Thoracic aorta (tissue), 2 donors: ENCODE measurements at regions not wholly inside any gene's neighbourhood (a gene's known extent, or its start where the extent isn't known, plus 50 kb on each side); places are given as distances from the start of the nearest gene placed in this dataset.

ENCODE experiments used
- ATAC-seq: fragments of 150-250 bp; one replicate; pipeline ENCODE4 v1.8.0; 2017; ENCODE audit warnings: low read depth; ENCODE audit not compliant: insufficient number of reproducible peaks, low FRiP score
- DNase-seq: peaks from one replicate; pipeline ENCODE4 v3.0.0-alpha.2; 2020; ENCODE audit warnings: low spot score
- H3K27ac ChIP-seq, 2 donors: fragments of 200-600 bp; sonication (generic); 1 replicate in 1 of 2; 2 replicates in 1 of 2; pipeline ENCODE4 v1.5.1; 2016; ENCODE audit warnings: mild to moderate bottlenecking in 2 of 2, moderate library complexity in 2 of 2
- H3K27me3 ChIP-seq: fragments of 200-600 bp; sonication (generic); replicated peaks from 2 replicates; pipeline ENCODE4 v1.6.0; 2016; ENCODE audit warnings: mild to moderate bottlenecking; ENCODE audit not compliant: insufficient read depth
- H3K36me3 ChIP-seq: fragments of 200-600 bp; sonication (generic); one replicate; pipeline ENCODE4 v1.5.1; 2016
- H3K4me1 ChIP-seq, 2 donors: fragments of 200-600 bp; sonication (generic); 1 replicate in 1 of 2; 2 replicates in 1 of 2; pipeline versions ENCODE4 v1.5.1 to v1.6.0; 2016; ENCODE audit warnings: low read depth in 2 of 2, mild to moderate bottlenecking in 1 of 2; ENCODE audit not compliant: control insufficient read depth in 1 of 2
- H3K4me3 ChIP-seq: fragments of 200-600 bp; sonication (generic); 2 replicates; pipeline ENCODE4 v1.5.1; 2016; ENCODE audit warnings: mild to moderate bottlenecking
- H3K9me3 ChIP-seq: fragments of 200-600 bp; sonication (generic); 2 replicates; pipeline ENCODE4 v1.5.1; 2016
- TF ChIP-seq, protein P1 (sequence below): fragments of 200-600 bp; sonication (generic); IDR thresholded peaks from one replicate; pipeline ENCODE4 v1.5.1; 2019; ENCODE audit warnings: antibody characterized with exemption

DNA sequence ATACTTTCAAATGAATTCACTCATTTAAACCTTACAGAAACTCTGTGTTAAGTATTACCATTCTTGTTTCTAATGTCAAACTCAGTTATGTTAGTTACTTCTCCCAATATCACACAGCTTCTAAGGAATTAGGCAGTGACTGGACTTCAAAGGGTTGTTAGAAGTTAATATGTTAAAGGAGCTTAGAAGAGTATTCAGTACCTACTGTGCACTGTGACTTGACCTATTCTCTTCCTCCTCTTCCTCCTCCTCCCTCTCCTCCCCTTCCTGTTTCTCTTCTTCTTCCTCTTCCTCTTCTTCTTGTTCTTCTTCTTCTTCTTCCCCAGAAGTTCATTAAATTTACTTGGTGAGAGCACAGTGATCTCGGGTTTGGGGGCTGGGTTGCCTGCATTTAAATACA lies 325.6 kb upstream of the SLC35B3 start:
- peaks cover 0 to 5% of the 10 kb centered on the region in 2 donors for H3K4me1 ChIP-seq
- H3K36me3 ChIP-seq, result no peaks in the 10 kb centered on the region
- H3K27me3 ChIP-seq, result no peaks in the 10 kb centered on the region
- no peak overlapping the region for H3K4me3 ChIP-seq
- no peak overlapping the region for H3K27ac ChIP-seq
- TF ChIP-seq, protein P1, sequence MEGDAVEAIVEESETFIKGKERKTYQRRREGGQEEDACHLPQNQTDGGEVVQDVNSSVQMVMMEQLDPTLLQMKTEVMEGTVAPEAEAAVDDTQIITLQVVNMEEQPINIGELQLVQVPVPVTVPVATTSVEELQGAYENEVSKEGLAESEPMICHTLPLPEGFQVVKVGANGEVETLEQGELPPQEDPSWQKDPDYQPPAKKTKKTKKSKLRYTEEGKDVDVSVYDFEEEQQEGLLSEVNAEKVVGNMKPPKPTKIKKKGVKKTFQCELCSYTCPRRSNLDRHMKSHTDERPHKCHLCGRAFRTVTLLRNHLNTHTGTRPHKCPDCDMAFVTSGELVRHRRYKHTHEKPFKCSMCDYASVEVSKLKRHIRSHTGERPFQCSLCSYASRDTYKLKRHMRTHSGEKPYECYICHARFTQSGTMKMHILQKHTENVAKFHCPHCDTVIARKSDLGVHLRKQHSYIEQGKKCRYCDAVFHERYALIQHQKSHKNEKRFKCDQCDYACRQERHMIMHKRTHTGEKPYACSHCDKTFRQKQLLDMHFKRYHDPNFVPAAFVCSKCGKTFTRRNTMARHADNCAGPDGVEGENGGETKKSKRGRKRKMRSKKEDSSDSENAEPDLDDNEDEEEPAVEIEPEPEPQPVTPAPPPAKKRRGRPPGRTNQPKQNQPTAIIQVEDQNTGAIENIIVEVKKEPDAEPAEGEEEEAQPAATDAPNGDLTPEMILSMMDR, result no peak
- no peaks in the 10 kb centered on the region for H3K9me3 ChIP-seq
- no peak for DNase-seq
- ATAC-seq, result no peak

DNA sequence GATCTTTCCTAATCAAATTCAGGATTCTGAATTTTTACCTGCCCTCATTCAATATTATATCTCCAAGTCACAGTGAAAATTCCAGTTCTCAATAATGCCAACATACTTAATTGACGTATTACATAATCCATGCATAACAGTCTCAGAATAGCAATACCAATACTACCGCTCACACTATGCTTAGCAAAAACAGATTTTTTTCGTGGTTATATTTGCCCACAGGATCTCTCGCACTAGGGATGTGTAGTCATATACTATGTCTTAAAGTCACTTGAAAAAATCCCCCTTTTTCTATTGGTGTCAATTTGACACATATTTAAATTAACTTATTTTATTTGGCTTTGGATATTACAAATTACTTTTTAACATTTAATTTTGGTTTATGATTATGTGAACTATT lies 323.1 kb upstream of the SLC35B3 start:
- ATAC-seq, result no peak
- TF ChIP-seq, protein P1, result no peak
- no peak for DNase-seq
- Histone ChIP-seq H3K27me3 (no peaks in the 10 kb centered on the region), H3K36me3 (no peaks in the 10 kb centered on the region), H3K9me3 (no peaks in the 10 kb centered on the region), H3K4me3 (no peak overlapping the region), H3K27ac (no peak overlapping the region), H3K4me1 (peaks cover 0 to 5% of the 10 kb centered on the region in 2 donors)

DNA sequence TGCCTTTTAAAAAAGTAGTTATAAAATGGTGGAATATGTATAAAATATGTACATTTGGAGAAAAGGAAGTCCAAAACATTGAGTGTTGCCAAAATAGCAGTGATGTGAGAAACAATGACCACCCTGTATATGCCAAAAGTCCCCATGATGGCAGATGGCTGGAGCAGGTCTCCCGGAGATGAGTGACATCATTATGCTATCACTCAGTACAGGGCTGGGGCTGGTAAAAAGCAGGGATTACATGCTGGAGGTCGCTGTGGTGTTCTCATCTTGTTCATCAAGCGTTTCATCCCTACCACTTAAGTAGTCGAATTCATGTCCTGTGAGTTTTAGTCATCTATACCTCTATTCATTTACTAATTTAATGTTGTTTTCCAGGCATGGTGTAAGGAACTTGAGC lies 315.3 kb upstream of the SLC35B3 start:
- ATAC-seq, result no peak
- Histone ChIP-seq H3K4me3 (no peak overlapping the region), H3K27ac (no peak overlapping the region), H3K27me3 (no peaks in the 10 kb centered on the region), H3K36me3 (no peaks in the 10 kb centered on the region), H3K4me1 (no peaks in the 10 kb centered on the region), H3K9me3 (no peaks in the 10 kb centered on the region)
- TF ChIP-seq, protein P1, result no peak
- DNase-seq, result no peak

DNA sequence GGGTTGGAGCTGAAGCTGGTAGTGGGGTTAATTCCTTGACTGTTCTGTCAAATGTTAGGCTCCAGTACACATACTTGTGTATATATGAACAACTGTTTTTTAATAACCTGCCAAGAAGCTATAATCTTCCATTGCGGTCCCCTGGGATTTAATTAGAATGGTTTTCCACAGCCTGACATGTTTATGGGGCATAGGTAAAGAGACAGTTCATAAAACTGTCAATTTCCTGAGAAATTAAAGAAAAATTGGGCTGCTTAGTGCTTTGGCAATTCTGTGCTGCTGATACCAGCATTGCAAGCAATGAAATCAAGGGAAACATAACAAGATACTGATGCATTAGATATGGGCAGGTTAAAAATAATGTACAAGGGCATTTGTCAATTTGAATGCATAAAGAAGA lies 314.1 kb upstream of the SLC35B3 start:
- no peak overlapping the region for H3K4me3 ChIP-seq
- TF ChIP-seq, protein P1, result no peak
- no peaks in the 10 kb centered on the region for H3K27me3 ChIP-seq
- ATAC-seq (no peak), DNase-seq (no peak)
- no peaks in the 10 kb centered on the region for H3K4me1 ChIP-seq
- H3K36me3 ChIP-seq, result no peaks in the 10 kb centered on the region
- H3K27ac ChIP-seq, result no peak overlapping the region
- H3K9me3 ChIP-seq, result no peaks in the 10 kb centered on the region

DNA sequence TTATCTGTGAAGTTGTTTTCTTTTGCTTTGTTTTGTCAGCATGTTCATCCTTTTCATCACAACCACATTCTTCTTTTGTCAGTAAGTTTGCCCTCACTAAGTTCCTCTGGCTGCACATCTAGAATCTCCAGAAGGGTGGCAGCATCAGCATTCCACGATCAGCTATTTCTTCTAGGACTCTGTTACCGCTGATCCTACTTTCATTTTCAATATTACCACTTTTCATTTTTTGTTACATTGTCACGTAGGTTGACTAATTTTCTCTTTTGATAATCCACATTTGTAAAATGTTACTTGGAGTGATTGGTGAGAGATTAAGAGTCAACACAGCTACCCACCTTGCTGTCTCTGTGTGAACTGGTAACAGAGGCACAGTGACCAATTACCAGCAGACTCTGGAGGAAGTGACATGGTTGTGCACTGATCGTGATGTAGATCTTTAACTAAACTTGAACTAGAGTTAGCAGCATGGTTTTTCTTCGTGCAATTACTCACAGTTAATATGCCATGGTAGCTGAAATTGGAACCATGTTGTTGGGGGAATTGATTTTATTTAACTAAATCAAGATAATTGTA lies 307.9 kb upstream of the SLC35B3 start:
- no peaks in the 10 kb centered on the region for H3K27me3 ChIP-seq
- DNase-seq (no peak), ATAC-seq (no peak)
- no peaks in the 10 kb centered on the region for H3K9me3 ChIP-seq
- no peaks in the 10 kb centered on the region for H3K4me1 ChIP-seq
- peak overlapping the region; percentile 52 for H3K4me3 ChIP-seq
- TF ChIP-seq, protein P1, result no peak
- H3K36me3 ChIP-seq, result no peaks in the 10 kb centered on the region
- no peak overlapping the region for H3K27ac ChIP-seq
